ENCODE measurements at regions not wholly inside any gene's neighbourhood (a gene's known extent, or its start where the extent isn't known, plus 50 kb on each side); places are given as distances from the start of the nearest gene placed in this dataset.

DNA sequence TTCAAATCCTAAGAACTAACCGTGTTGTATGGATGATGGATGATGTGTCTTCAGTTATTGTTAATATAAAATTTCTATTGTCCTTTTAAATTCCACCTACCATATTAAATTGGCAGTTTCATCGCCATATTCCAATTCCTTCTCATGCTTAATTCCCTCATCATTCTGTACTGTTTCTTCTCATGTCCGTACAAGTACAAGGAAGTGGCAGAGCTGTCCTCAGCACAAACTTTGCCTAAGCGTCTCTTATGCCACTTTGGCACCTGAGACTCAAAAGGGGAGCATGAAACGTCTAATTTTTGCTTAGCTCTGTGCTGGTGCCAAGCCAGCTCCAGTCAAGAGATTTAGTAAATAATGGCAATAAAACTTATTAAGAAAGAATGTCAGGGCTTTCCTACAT is 158.2 kb upstream of the LAMA2 start:
- Histone ChIP-seq H3K27ac (no peak overlapping the region), H3K4me3 (no peak overlapping the region)
- no peak for DNase-seq (ENCODE audit: low spot score)
- TF ChIP-seq, protein P1, sequence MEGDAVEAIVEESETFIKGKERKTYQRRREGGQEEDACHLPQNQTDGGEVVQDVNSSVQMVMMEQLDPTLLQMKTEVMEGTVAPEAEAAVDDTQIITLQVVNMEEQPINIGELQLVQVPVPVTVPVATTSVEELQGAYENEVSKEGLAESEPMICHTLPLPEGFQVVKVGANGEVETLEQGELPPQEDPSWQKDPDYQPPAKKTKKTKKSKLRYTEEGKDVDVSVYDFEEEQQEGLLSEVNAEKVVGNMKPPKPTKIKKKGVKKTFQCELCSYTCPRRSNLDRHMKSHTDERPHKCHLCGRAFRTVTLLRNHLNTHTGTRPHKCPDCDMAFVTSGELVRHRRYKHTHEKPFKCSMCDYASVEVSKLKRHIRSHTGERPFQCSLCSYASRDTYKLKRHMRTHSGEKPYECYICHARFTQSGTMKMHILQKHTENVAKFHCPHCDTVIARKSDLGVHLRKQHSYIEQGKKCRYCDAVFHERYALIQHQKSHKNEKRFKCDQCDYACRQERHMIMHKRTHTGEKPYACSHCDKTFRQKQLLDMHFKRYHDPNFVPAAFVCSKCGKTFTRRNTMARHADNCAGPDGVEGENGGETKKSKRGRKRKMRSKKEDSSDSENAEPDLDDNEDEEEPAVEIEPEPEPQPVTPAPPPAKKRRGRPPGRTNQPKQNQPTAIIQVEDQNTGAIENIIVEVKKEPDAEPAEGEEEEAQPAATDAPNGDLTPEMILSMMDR (IDR thresholded peaks at IDR 0.05): no peak

DNA sequence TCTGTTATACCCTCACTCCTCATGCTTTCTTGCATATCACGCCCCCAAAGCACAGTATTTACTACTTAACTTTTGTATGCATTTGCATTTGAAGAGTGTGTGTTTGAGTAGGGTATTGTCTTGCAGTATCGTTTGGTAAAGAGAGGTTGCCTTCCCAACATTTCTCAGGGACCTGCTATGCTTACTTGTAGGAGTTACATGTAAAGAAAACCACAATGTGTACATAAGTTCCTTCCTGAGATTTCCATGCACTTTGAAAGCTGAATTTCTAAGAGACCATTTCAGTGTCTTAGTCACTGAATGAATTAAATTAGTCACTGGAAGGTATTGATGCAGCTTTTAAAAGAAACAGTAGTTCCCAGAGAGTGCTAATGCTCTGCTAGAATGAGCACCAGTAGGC is 159.3 kb upstream of the LAMA2 start:
- Histone ChIP-seq H3K27ac (no peak overlapping the region), H3K4me3 (no peak overlapping the region)
- TF ChIP-seq, protein P1 (IDR thresholded peaks at IDR 0.05): no peak
- no peak for DNase-seq (ENCODE audit: low spot score)

DNA sequence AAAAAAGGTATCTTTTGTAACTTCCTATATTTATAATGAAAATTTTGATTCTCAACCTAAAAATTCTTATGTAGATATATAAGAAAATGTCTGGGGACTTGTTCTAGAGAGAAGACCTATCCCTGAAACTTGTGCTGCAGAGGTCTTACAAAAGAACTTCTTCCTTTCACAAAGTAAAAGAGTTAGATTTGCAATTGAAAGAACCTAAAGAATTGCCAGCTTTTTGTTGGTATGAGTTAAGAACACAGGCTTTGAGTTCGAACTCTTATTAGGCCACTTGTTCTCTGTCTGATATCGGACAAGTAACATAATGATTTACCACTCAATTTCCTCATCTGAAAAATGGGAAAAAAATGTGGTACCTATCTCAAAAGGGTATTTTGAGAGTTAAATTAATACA is 162.0 kb upstream of the LAMA2 start:
- DNase-seq (ENCODE audit: low spot score): no peak
- TF ChIP-seq, protein P1 (IDR thresholded peaks at IDR 0.05): no peak
- H3K4me3 ChIP-seq: no peak overlapping the region
- H3K27ac ChIP-seq: no peak overlapping the region

DNA sequence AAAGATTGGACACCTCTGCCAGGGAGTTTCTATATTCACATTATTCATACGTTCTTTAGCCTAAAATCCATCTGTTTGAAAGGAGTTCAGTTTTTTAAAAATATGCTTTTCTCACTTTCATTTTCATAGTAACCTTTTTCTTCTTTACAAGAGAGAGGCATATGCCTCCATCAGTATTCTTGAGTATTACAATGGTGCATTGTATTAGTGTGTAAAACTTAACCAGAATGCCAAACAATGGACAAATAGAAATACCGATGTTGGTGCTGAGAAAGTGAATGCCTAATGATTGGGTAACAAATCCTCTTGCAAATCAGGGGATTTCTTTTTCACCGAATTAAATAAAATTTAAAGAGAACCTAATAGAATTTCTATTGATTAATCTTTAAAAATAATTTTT is 163.2 kb upstream of the LAMA2 start:
- TF ChIP-seq, protein P1 (IDR thresholded peaks at IDR 0.05): no peak
- no peak overlapping the region for H3K4me3 ChIP-seq
- no peak overlapping the region for H3K27ac ChIP-seq
- no peak for DNase-seq (ENCODE audit: low spot score)

DNA sequence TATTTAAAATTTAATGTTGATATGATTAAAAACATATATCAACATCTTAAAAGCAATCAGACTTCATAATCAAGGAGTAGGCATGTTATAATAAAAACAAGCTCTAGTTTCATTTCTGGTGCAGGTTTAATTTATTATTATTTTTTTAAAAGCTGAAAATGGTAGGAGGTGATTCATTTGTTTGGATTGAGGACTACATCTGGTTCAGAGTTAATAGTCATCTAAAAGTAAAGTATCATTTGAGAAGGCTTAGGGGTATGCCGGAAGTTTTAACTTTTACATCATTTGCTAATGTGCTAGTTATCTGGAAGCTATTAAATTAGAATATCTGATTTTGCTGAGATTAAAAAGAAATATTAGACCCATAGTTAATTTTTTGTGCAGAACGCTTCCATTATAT is 169.5 kb upstream of the LAMA2 start:
- Histone ChIP-seq H3K27ac (no peak overlapping the region), H3K4me3 (no peak overlapping the region)
- DNase-seq (ENCODE audit: low spot score): no peak
- TF ChIP-seq, protein P1 (IDR thresholded peaks at IDR 0.05): no peak

DNA sequence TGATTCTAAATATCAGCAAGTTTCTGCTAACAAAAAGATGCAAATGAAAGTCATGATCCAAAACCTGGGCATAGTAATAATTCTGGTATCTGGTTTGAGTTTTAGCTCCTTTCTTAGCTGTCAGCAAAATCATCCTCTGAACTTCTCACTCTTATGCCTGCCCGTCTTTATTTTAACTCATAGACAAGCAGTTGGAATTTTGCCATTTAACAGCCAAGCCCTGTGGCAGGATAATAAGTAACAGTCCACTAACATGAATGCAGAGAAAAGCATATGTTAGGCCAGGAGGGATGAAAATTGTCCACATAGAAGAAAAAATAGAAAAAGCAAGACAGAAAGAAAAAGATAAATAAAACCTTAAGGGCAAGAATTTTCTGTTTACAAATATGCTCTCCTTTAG is 170.0 kb upstream of the LAMA2 start:
- TF ChIP-seq, protein P1 (IDR thresholded peaks at IDR 0.05): no peak
- H3K4me3 ChIP-seq: no peak overlapping the region
- no peak for DNase-seq (ENCODE audit: low spot score)
- H3K27ac ChIP-seq: no peak overlapping the region

DNA sequence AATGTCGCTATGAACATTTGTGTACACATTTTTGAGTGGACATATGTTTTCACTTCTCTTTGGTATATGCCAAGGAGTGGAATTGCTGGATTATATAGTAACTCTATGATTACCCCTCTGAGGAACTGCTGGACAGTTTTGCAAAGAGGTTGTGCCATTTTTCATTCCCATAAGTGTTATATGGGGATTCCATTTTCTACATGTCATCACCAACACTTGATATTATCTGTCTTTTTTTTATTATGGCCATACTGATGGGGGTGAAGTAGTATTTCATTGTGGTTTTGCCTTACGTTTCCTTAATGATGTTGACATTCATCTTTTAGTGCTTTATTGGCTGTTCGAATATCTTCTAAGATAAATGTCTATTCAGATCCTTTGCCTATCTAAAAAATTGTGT is 171.8 kb upstream of the LAMA2 start:
- Histone ChIP-seq H3K27ac (no peak overlapping the region), H3K4me3 (no peak overlapping the region)
- no peak for DNase-seq (ENCODE audit: low spot score)
- TF ChIP-seq, protein P1 (IDR thresholded peaks at IDR 0.05): no peak
